Stimulated activated naive CD8-positive, alpha-beta T cell treated with anti-CD3 and anti-CD28 coated beads, Interleukin-15, amount 100 ng/mL, for 72 hours (primary cell): ENCODE measurements at regions not wholly inside any gene's neighbourhood (a gene's known extent, or its start where the extent isn't known, plus 50 kb on each side); places are given as distances from the start of the nearest gene placed in this dataset.

Experiments
- ATAC-seq: fragments of 150-1000 bp; cut with Tn5 transposase; 2 replicates; pipeline ENCODE4 v1.10.0; 2021; ENCODE audit warnings: mild to moderate bottlenecking, moderate library complexity
- DNase-seq, 2 donors: peaks; one replicate each; pipeline ENCODE4 v3.0.0; 2021 to 2022
- H3K27ac Mint-ChIP-seq, 2 donors: one replicate each; pipeline ENCODE4 v1.8.0; 2022; ENCODE audit warnings: mild to moderate bottlenecking in 2 of 2, mixed read lengths in 2 of 2, moderate library complexity in 2 of 2
- H3K27me3 Mint-ChIP-seq: one replicate; pipeline ENCODE4 v1.8.0; 2022; ENCODE audit warnings: mixed read lengths
- H3K4me1 Mint-ChIP-seq: one replicate; pipeline ENCODE4 v1.8.0; 2022; ENCODE audit warnings: mild to moderate bottlenecking, mixed read lengths
- H3K4me3 Mint-ChIP-seq, 2 donors: one replicate each; pipeline ENCODE4 v1.8.0; 2022; ENCODE audit warnings: mild to moderate bottlenecking in 2 of 2, mixed read lengths in 2 of 2, moderate library complexity in 1 of 2
- H3K9me3 Mint-ChIP-seq, 2 donors: one replicate each; pipeline ENCODE4 v1.8.0; 2022; ENCODE audit warnings: mixed read lengths in 2 of 2

GRCh38 chr5:56587381-56588130 lies 227.8 kb upstream of the MAP3K1 start:
- H3K4me1 Mint-ChIP-seq, result peaks cover 28% of the 10 kb centered on the region
- no peaks in the 10 kb centered on the region for H3K27me3 Mint-ChIP-seq
- no peak for DNase-seq
- peaks cover 0 to 3% of the 10 kb centered on the region in 2 donors for H3K9me3 Mint-ChIP-seq
- ATAC-seq, result no peak
- H3K27ac Mint-ChIP-seq, result peak overlapping the region in 1 of 2 donors; percentile 73
- no peak overlapping the region for H3K4me3 Mint-ChIP-seq

- peaks cover 28% of the 10 kb centered on the region for H3K4me1 Mint-ChIP-seq
- H3K9me3 Mint-ChIP-seq, result peaks cover 0 to 8% of the 10 kb centered on the region in 2 donors
- ATAC-seq (no peak), DNase-seq (no peak)
- H3K27me3 Mint-ChIP-seq, result no peaks in the 10 kb centered on the region
- H3K27ac Mint-ChIP-seq, result no peak overlapping the region
- no peak overlapping the region for H3K4me3 Mint-ChIP-seq
Measured at GRCh38 chr5:56585999-56586691, 229.2 kb upstream of the MAP3K1 start.

- H3K27me3 Mint-ChIP-seq, result no peaks in the 10 kb centered on the region
Measured at GRCh38 chr5:56585461-56585860, 229.9 kb upstream of the MAP3K1 start.

GRCh38 chr5:56581426-56581825 lies 233.9 kb upstream of the MAP3K1 start:
- DNase-seq, result no peak
- Mint-ChIP-seq H3K4me1 (no peaks in the 10 kb centered on the region), H3K9me3 (peaks cover 0 to 8% of the 10 kb centered on the region in 2 donors), H3K4me3 (no peak overlapping the region), H3K27ac (no peak overlapping the region), H3K27me3 (no peaks in the 10 kb centered on the region)
- ATAC-seq, result no peak

More at GRCh38 chr5:56585461-56585860, 229.9 kb upstream of the MAP3K1 start:
- ATAC-seq (no peak), DNase-seq (no peak)
- Mint-ChIP-seq H3K4me1 (peaks cover 28% of the 10 kb centered on the region), H3K9me3 (peaks cover 0 to 8% of the 10 kb centered on the region in 2 donors), H3K27ac (no peak overlapping the region), H3K4me3 (no peak overlapping the region)

GRCh38 chr5:56580864-56581263 lies 234.5 kb upstream of the MAP3K1 start:
- ATAC-seq (no peak), DNase-seq (no peak)
- Mint-ChIP-seq H3K4me3 (no peak overlapping the region), H3K4me1 (no peaks in the 10 kb centered on the region), H3K9me3 (peaks cover 0 to 8% of the 10 kb centered on the region in 2 donors), H3K27ac (no peak overlapping the region), H3K27me3 (no peaks in the 10 kb centered on the region)

DNA sequence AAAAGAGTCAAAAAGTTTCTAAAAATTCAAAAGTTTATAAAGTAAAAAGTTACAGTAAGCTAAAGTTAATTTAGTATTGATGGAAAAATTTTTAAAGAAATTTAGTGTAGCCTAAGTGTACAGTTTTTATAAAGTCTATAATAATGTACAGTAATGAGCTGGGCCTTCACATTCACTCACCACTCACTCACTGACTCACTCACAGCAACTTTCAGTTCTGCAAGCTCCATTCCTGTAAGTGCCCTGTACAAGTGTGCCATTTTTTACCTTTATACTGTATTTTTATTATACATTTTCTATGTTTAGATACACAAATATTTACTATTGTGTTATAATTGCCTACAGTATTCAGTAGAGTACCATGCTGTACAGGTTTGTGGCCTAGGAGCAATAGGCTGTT lies 239.5 kb upstream of the MAP3K1 start:
- Mint-ChIP-seq H3K27ac (no peak overlapping the region), H3K4me3 (no peak overlapping the region), H3K4me1 (no peaks in the 10 kb centered on the region), H3K9me3 (peaks cover 0 to 12% of the 10 kb centered on the region in 2 donors), H3K27me3 (no peaks in the 10 kb centered on the region)
- no peak for ATAC-seq
- no peak for DNase-seq

GRCh38 chr5:56574778-56575177 lies 240.6 kb upstream of the MAP3K1 start:
- DNase-seq, result no peak
- H3K4me3 Mint-ChIP-seq, result no peak overlapping the region
- H3K4me1 Mint-ChIP-seq, result no peaks in the 10 kb centered on the region
- H3K27ac Mint-ChIP-seq, result no peak overlapping the region
- H3K9me3 Mint-ChIP-seq, result peaks cover 0 to 12% of the 10 kb centered on the region in 2 donors
- no peaks in the 10 kb centered on the region for H3K27me3 Mint-ChIP-seq
- ATAC-seq, result no peak

- ATAC-seq, result no peak
Measured at GRCh38 chr5:56569566-56569965, 245.8 kb upstream of the MAP3K1 start.

GRCh38 chr5:56569076-56569475 lies 246.3 kb upstream of the MAP3K1 start:
- ATAC-seq (no peak), DNase-seq (no peak)
- Mint-ChIP-seq H3K27ac (no peak overlapping the region), H3K9me3 (peaks cover 0 to 7% of the 10 kb centered on the region in 2 donors), H3K4me3 (no peak overlapping the region), H3K27me3 (no peaks in the 10 kb centered on the region), H3K4me1 (no peaks in the 10 kb centered on the region)

More at GRCh38 chr5:56569566-56569965, 245.8 kb upstream of the MAP3K1 start:
- Mint-ChIP-seq H3K27me3 (no peaks in the 10 kb centered on the region), H3K4me1 (no peaks in the 10 kb centered on the region), H3K9me3 (peaks cover 0 to 12% of the 10 kb centered on the region in 2 donors), H3K27ac (no peak overlapping the region), H3K4me3 (no peak overlapping the region)
- DNase-seq, result no peak

DNA sequence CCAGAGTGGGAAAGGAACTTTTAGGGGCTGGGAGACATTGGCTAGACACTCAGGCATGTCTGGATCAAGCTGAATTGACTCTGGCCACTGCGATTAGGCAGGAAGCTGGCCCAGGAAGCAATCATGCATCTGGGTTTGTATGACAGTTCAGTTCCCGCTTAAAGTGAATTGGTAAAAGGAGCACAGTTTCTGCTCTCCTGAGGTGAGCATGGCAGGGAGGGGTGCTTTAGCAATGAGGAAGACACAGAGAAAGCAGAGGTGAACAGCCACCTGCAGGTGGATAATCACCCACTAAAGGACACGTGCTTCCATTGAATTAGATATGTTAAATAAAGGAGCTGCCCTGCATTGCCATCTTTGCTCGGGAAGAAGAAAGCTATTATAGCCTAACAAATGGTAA lies 248.1 kb upstream of the MAP3K1 start:
- no peak overlapping the region for H3K27ac Mint-ChIP-seq
- H3K4me3 Mint-ChIP-seq, result no peak overlapping the region
- no peak for ATAC-seq
- no peaks in the 10 kb centered on the region for H3K9me3 Mint-ChIP-seq
- no peaks in the 10 kb centered on the region for H3K27me3 Mint-ChIP-seq
- no peaks in the 10 kb centered on the region for H3K4me1 Mint-ChIP-seq
- DNase-seq, result no peak

- Mint-ChIP-seq H3K27me3 (no peaks in the 10 kb centered on the region), H3K4me1 (no peaks in the 10 kb centered on the region), H3K9me3 (no peaks in the 10 kb centered on the region), H3K4me3 (no peak overlapping the region), H3K27ac (no peak overlapping the region)
- DNase-seq (no peak), ATAC-seq (no peak)
Measured at GRCh38 chr5:56566374-56567249, 248.7 kb upstream of the MAP3K1 start.

DNA sequence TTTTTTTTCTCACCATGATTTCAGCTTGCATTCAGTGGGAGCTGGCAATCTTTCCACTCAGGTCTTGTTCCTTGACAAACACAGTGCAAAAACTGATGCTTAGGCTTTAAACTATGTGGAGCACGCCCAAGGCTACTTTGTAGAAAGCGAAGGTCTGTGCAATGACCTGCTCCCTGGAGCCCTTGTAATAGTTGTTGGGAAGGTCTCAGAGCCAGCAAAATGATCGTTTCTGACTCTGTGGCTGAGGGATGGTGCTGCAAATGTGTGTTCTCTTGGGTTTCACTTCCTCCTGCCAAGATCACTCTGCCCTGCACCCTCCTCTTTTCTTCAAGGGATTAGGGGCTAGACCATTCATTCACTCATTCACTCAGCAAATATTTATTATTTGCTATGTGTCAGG lies 249.7 kb upstream of the MAP3K1 start:
- Mint-ChIP-seq H3K9me3 (no peaks in the 10 kb centered on the region), H3K27me3 (no peaks in the 10 kb centered on the region), H3K4me1 (no peaks in the 10 kb centered on the region), H3K4me3 (no peak overlapping the region), H3K27ac (no peak overlapping the region)
- DNase-seq (no peak), ATAC-seq (no peak)

DNA sequence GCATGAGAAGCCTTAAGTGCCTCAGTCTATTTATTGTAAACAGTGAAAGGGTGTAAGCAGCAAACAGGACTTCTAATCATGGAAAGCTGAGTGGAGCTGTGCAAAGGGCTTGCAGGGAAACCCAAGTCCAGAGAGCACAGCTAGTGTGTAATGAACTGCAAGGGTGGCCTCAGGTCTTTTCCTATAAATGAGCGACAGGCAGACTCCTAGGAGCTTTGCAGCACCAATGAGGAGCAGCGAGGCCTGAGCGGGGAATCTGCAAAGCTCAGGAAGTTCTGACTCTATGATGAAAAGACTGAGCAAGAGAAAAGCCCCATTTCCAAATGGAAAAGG lies 250.1 kb upstream of the MAP3K1 start:
- no peak overlapping the region for H3K4me3 Mint-ChIP-seq

DNA sequence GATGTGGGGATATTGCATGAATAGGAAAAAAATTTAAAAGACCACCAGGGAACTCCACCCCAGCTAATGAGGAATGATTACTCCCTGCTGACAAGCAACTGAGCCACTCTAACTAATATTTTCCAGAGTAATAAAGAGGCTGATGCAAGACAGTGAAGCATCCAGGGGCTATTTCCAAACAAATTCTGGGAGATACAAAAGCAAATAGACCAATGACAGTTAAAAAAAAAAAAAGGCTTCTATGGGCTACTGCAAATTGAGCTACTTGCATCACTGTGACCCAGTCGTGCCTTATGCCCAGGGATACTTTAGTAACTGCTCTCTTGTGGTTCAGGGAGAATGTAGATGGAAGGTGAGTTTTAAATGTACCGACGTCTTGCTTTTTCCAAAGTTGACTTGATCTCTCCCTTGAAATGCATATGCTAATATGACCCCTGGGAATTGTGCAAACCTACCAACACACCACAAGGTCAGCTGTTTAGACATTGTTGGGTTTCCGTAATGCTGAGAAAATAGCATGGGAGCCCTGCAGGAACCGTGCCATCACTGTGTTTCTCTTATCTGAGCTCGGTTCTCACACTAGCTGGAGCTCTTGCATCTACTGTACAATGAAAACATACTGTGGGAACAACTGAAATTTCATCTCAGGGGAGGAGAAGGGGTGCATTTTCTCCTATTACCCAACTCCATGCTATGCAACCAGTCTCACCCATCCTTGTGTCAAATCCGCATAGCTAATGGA lies 250.6 kb upstream of the MAP3K1 start:
- ATAC-seq (no peak), DNase-seq (no peak)
- H3K4me3 Mint-ChIP-seq, result no peak overlapping the region
- H3K4me1 Mint-ChIP-seq, result no peaks in the 10 kb centered on the region
- no peaks in the 10 kb centered on the region for H3K27me3 Mint-ChIP-seq
- H3K27ac Mint-ChIP-seq, result no peak overlapping the region
- H3K9me3 Mint-ChIP-seq, result no peaks in the 10 kb centered on the region

More for the DNA sequence above, 250.1 kb upstream of the MAP3K1 start:
- H3K27ac Mint-ChIP-seq, result no peak overlapping the region
- ATAC-seq, result no peak
- no peak for DNase-seq
- no peaks in the 10 kb centered on the region for H3K9me3 Mint-ChIP-seq
- no peaks in the 10 kb centered on the region for H3K4me1 Mint-ChIP-seq
- H3K27me3 Mint-ChIP-seq, result no peaks in the 10 kb centered on the region

- ATAC-seq, result no peak
Measured at GRCh38 chr5:56561455-56561854, 253.9 kb upstream of the MAP3K1 start.

More at GRCh38 chr5:56561455-56561854, 253.9 kb upstream of the MAP3K1 start:
- Mint-ChIP-seq H3K27ac (no peak overlapping the region), H3K4me3 (no peak overlapping the region), H3K4me1 (no peaks in the 10 kb centered on the region), H3K9me3 (no peaks in the 10 kb centered on the region), H3K27me3 (no peaks in the 10 kb centered on the region)
- DNase-seq, result no peak
